Colonic mucosa (tissue), 4 donors: ENCODE measurements at regions not wholly inside any gene's neighbourhood (a gene's known extent, or its start where the extent isn't known, plus 50 kb on each side); places are given as distances from the start of the nearest gene placed in this dataset.

ENCODE experiments used
- DNase-seq: peaks from one replicate; pipeline ENCODE4 v3.0.0-alpha.2; 2020
- H3K27ac ChIP-seq: fragments of 200-600 bp; one replicate; pipeline ENCODE4 v1.8.0; 2021
- H3K27me3 ChIP-seq: fragments of 200-600 bp; one replicate; pipeline ENCODE4 v1.8.0; 2021
- H3K36me3 ChIP-seq: fragments of 200-600 bp; one replicate; pipeline ENCODE4 v1.8.0; 2021
- H3K4me1 ChIP-seq: fragments of 200-600 bp; one replicate; pipeline ENCODE4 v1.8.0; 2021; ENCODE audit warnings: mild to moderate bottlenecking
- H3K4me3 ChIP-seq: fragments of 200-600 bp; one replicate; pipeline ENCODE4 v1.8.0; 2021
- H3K9ac ChIP-seq, 2 donors: one replicate each; pipeline ENCODE4 v1.7.0; 2013; ENCODE audit warnings: control low read depth in 2 of 2, low read depth in 2 of 2, low read length in 2 of 2
- H3K9me3 ChIP-seq: fragments of 200-600 bp; one replicate; pipeline ENCODE4 v1.8.0; 2021
- CTCF ChIP-seq: fragments of 200-600 bp; IDR thresholded peaks from one replicate; pipeline ENCODE4 v1.8.0; 2022; ENCODE audit warnings: antibody characterized with exemption, mild to moderate bottlenecking
- intact Hi-C: fragments of 100-400 bp; cut with DNase I; formaldehyde crosslinking; loops from one replicate; pipeline ENCODE4 v1.14.1; 2022
- donor health status: healthy.
- donor health status: DM: no; HTN: no; CAD: no.
- donor health status: DM: no; HTN: no; CAD: no.

DNA sequence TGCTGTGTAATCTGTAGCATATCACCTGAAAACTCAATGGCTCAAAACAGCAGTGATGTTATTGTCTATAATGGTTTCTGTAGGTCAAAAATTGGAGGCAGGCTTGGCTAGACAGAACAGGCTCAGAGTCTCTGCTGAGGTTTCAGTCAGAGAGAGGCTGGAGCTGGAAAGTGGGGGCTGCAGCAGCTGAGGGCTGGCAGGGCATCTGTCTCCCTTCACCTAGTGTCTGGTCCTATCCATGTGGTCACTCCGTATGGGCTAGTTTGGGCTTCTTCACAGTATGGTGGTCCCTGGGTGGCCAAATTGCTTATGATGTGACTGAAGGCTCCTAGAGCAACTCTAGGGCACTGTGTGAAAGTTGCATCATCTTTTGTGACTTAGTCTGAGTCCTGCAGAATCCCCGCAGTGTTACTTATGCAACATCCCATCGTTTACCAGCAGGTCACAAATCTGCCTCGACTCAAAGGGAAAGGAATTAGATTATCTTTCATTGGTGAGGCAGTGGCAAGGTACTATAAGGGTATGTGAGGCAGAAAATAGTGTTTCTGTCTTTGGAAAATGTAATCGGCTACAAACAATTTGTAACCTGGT, 497.0 kb downstream of the EPHA7 start:
- Histone ChIP-seq H3K36me3 (no peaks in the 10 kb centered on the region), H3K9me3 (no peaks in the 10 kb centered on the region), H3K4me1 (no peaks in the 10 kb centered on the region), H3K9ac (no peak overlapping the region), H3K27me3 (no peaks in the 10 kb centered on the region), H3K4me3 (no peak overlapping the region), H3K27ac (no peak overlapping the region)
- no peak for TF ChIP-seq CTCF
- intact Hi-C loops = no loop called here
- no peak for DNase-seq

DNA sequence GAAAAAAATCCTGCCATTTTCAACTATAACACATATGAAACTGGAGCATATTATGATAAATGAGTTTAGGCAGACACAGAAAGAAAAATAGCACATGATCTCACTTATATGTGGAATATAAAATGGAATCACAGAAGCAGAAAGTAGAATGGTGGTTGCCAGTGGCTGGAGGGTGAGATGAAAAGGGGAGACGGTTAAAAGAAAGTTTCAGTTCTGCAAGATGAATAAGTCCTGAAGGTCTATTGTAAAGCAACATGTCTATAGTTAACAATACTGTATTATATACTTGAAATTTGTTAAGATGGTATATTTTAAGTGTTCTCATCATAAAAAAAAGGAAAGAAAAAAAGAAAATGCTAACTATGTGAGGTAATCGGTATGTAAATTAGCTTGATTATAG, 503.9 kb downstream of the EPHA7 start:
- Histone ChIP-seq H3K36me3 (no peaks in the 10 kb centered on the region), H3K9ac (no peak overlapping the region), H3K9me3 (no peaks in the 10 kb centered on the region), H3K27ac (no peak overlapping the region), H3K4me3 (no peak overlapping the region), H3K27me3 (no peaks in the 10 kb centered on the region), H3K4me1 (no peaks in the 10 kb centered on the region)
- no peak for TF ChIP-seq CTCF
- DNase-seq = no peak
- intact Hi-C loops = no loop called here

DNA sequence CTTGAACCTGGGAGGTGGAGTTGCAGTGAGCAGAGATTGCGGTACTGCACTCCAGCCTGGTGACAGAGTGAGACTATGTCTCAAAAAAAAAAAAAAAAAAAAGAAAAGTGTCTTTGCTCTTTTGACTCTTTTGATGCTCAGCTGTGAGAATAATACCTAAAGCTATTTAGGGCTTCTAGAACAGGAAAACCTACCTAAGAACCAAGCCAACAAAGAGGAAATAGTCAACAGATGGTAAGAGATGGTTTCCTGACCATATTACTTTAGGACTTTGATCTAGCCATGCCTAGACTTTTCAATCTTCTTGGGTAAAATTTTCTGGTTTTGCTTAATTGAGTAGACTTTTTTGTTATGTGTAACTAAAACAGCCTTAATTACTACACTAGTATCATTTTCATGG, 508.1 kb downstream of the EPHA7 start:
- no peak for TF ChIP-seq CTCF
- H3K36me3 ChIP-seq = no peaks in the 10 kb centered on the region
- H3K9ac ChIP-seq = no peak overlapping the region
- H3K9me3 ChIP-seq = no peaks in the 10 kb centered on the region
- no peaks in the 10 kb centered on the region for H3K4me1 ChIP-seq
- no peak for DNase-seq
- no peaks in the 10 kb centered on the region for H3K27me3 ChIP-seq
- intact Hi-C loops = no loop called here
- H3K27ac ChIP-seq = no peak overlapping the region
- H3K4me3 ChIP-seq = no peak overlapping the region

GRCh38 chr6:92910646-92911045, 508.7 kb downstream of the EPHA7 start:
- Histone ChIP-seq H3K27me3 (no peaks in the 10 kb centered on the region), H3K36me3 (no peaks in the 10 kb centered on the region), H3K9me3 (no peaks in the 10 kb centered on the region), H3K4me1 (no peaks in the 10 kb centered on the region), H3K4me3 (no peak overlapping the region), H3K9ac (no peak overlapping the region), H3K27ac (no peak overlapping the region)
- no peak for TF ChIP-seq CTCF
- DNase-seq = no peak
- intact Hi-C loops = no loop called here

GRCh38 chr6:92906385-92906784, 513.0 kb downstream of the EPHA7 start:
- intact Hi-C loops = no loop called here
- no peak for DNase-seq
- no peak overlapping the region for H3K27ac ChIP-seq
- no peaks in the 10 kb centered on the region for H3K27me3 ChIP-seq
- no peaks in the 10 kb centered on the region for H3K9me3 ChIP-seq
- no peak for TF ChIP-seq CTCF
- H3K36me3 ChIP-seq = no peaks in the 10 kb centered on the region
- H3K4me3 ChIP-seq = no peak overlapping the region
- H3K4me1 ChIP-seq = no peaks in the 10 kb centered on the region
- H3K9ac ChIP-seq = no peak overlapping the region
